A673 (cell line): ENCODE measurements at regions not wholly inside any gene's neighbourhood (a gene's known extent, or its start where the extent isn't known, plus 50 kb on each side); places are given as distances from the start of the nearest gene placed in this dataset.

Experiments
- BruUV-seq: library from RNA; stranded (reverse); fragments of 400-500 nt; replicated peaks from 2 replicates; lab custom pipeline; 2021; lab: Mats Ljungman, UMichigan
- CTCF ChIA-PET: fragments of 300-600 bp; sonication (Branson Sonifier 250); formaldehyde crosslinking; loops from one replicate; lab custom pipeline; 2022; ENCODE audit warnings: antibody characterized with exemption; lab: Charles Lee
- POLR2A ChIA-PET: fragments of 300-600 bp; sonication (Branson Sonifier 250); formaldehyde crosslinking; loops from one replicate; lab custom pipeline; 2022; ENCODE audit warnings: antibody characterized with exemption; ENCODE audit not compliant: low non-redundant PET; lab: Charles Lee
- DNase-seq: peaks from one replicate; pipeline ENCODE4 v3.0.0-alpha.2; 2015; ENCODE audit warnings: low spot score
- H3K27ac ChIP-seq: fragments of 200-600 bp; sonication (generic); 2 replicates; pipeline ENCODE4 v1.5.1; 2016; ENCODE audit warnings: mixed run types, low read depth, mild to moderate bottlenecking, mixed read lengths, antibody characterized with exemption, low read length; ENCODE audit not compliant: poor library complexity, severe bottlenecking
- H3K27me3 ChIP-seq: fragments of 200-600 bp; sonication (generic); replicated peaks from 2 replicates; pipeline ENCODE4 v1.6.1; 2017; ENCODE audit warnings: mixed run types, low read depth, mild to moderate bottlenecking, mixed read lengths, antibody characterized with exemption, low read length; ENCODE audit not compliant: insufficient read depth, poor library complexity
- H3K36me3 ChIP-seq: fragments of 200-600 bp; sonication (generic); 2 replicates; pipeline ENCODE4 v1.6.1; 2016; ENCODE audit warnings: mixed run types, mild to moderate bottlenecking, mixed read lengths, antibody characterized with exemption, low read length; ENCODE audit not compliant: insufficient read depth, poor library complexity, severe bottlenecking
- H3K4me1 ChIP-seq: fragments of 200-600 bp; sonication (generic); 2 replicates; pipeline ENCODE4 v1.6.1; 2017; ENCODE audit warnings: mixed run types, mild to moderate bottlenecking, mixed read lengths, antibody characterized with exemption, low read length; ENCODE audit not compliant: insufficient read depth, poor library complexity, severe bottlenecking
- H3K4me3 ChIP-seq: fragments of 200-600 bp; sonication (generic); 2 replicates; pipeline ENCODE4 v1.5.1; 2016; ENCODE audit warnings: low read depth, mixed run types, mild to moderate bottlenecking, mixed read lengths, low read length; ENCODE audit not compliant: poor library complexity, severe bottlenecking
- H3K9me3 ChIP-seq: fragments of 200-600 bp; sonication (generic); 2 replicates; pipeline ENCODE4 v1.6.1; 2016; ENCODE audit warnings: mixed run types, low read depth, mild to moderate bottlenecking, mixed read lengths, antibody characterized with exemption, low read length; ENCODE audit not compliant: poor library complexity, severe bottlenecking
- CTCF ChIP-seq: fragments of 300-800, 200-600 bp; sonication (generic); conservative IDR thresholded peaks from 2 replicates; pipeline ENCODE4 v1.5.1; 2017; ENCODE audit warnings: low read depth, mild to moderate bottlenecking, antibody characterized with exemption, low read length, moderate library complexity, mixed read lengths
- EZH2 ChIP-seq: fragments of 200-600 bp; sonication (generic); IDR thresholded peaks from 2 replicates; pipeline ENCODE4 v1.6.1; 2017; ENCODE audit warnings: borderline replicate concordance, low read depth, mild to moderate bottlenecking, mixed read lengths, antibody characterized with exemption, low read length; ENCODE audit not compliant: poor library complexity, severe bottlenecking
- intact Hi-C: fragments of 100-400 bp; cut with micrococcal nuclease; formaldehyde crosslinking; loops from one replicate; pipeline ENCODE4 v1.10.0; 2022; ENCODE audit not compliant: unreplicated experiment

- ChIA-PET CTCF (interaction anchor here (1.1 kb wide), 1 partner anchor 13 kb away, joined by 4 read pairs; no protein-coding TSS in a partner anchor), POLR2A (no interaction called here)
- Histone ChIP-seq H3K36me3 (no peaks in the 10 kb centered on the region), H3K4me1 (no peaks in the 10 kb centered on the region), H3K4me3 (no peak overlapping the region), H3K9me3 (no peaks in the 10 kb centered on the region), H3K27me3 (peaks cover 6% of the 10 kb centered on the region), H3K27ac (no peak overlapping the region)
- BruUV-seq, result no TSS peak
- intact Hi-C loops, result no loop called here
- TF ChIP-seq EZH2, result no peak
- TF ChIP-seq CTCF, result no peak
- no peak for DNase-seq
Observed at GRCh38 chr14:99333214-99333613, 61.2 kb upstream of the BCL11B start.

DNA sequence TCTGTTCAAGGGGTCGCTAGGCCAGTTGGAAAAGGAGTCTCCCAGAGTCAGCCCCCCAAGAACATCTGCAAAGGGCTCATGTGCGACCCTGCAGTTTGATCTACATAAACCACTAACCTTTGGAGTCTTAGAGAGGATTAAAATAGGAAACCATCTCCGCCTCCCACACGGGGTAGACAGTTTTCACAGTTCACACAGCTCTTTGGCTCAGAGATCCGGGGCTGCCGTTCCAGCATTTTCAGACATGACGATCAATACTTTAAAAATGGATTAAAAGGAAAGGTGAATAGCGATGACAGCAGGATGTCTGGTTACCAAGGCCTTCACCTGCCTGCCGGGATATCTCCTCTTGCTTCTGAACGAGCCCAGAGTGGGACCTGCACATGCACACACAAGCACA is 59.8 kb upstream of the BCL11B start:
- CTCF ChIA-PET, result no interaction called here
- BruUV-seq, result no TSS peak
- no peak for DNase-seq
- no peaks in the 10 kb centered on the region for H3K9me3 ChIP-seq
- H3K27ac ChIP-seq, result no peak overlapping the region
- POLR2A ChIA-PET, result no interaction called here
- no peak overlapping the region for H3K4me3 ChIP-seq
- intact Hi-C loops, result no loop called here
- H3K27me3 ChIP-seq, result no peaks in the 10 kb centered on the region
- no peaks in the 10 kb centered on the region for H3K4me1 ChIP-seq
- TF ChIP-seq CTCF, result no peak
- no peak for TF ChIP-seq EZH2
- no peaks in the 10 kb centered on the region for H3K36me3 ChIP-seq

DNA sequence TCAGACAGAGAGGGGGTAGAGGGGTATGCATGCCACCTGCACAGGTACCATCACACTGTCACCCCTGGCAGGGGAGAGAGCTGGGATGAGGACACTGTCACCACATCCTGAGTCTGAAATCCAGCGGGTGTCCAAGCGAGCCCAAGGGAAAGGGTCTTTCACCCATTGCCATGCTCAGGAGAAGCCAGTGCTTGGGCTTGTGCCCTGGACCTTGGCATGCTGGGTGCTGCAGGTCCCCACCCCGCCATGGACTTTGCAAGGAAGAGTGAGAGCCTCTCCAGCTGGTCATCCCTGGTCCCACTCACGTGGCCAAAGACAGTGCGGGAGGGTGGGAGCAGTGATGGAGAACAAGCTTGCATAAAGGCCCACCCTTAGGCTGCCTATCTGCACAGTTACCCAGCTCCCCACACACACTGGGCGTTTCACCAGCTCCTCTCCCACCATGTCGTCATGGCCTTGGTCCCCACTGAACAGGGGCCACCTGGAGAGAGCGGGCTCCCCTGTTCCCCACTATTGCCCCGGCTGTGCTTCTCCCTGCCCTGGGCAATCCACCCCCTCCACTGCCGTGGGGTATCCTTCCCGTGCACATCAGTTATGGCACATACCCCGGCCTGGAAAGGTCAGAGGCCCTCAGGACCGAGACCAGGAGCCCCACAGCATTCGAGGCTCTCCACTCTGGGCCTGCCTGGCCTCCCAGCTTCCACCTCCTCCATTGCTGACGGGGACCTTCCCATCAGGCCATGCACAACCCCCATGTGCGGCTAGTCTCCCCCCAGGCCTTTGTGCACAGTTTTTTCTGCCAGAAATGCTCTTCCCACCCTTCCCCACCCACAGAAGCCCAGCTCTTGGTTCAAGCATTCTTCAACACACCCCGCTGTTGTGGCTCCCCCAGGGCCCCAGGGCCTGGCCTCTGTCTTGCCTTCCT is 58.6 kb upstream of the BCL11B start:
- POLR2A ChIA-PET, result no interaction called here

More for the DNA sequence above, 58.6 kb upstream of the BCL11B start:
- Histone ChIP-seq H3K4me1 (no peaks in the 10 kb centered on the region), H3K27ac (no peak overlapping the region), H3K4me3 (no peak overlapping the region), H3K27me3 (no peaks in the 10 kb centered on the region), H3K9me3 (no peaks in the 10 kb centered on the region), H3K36me3 (no peaks in the 10 kb centered on the region)
- TF ChIP-seq CTCF (no peak), EZH2 (no peak)
- CTCF ChIA-PET, result no interaction called here
- intact Hi-C loops, result no loop called here
- DNase-seq, result no peak
- BruUV-seq, result no TSS peak
